SK-N-SH treated with all-trans-retinoic acid at 6 μM for 48 hours (cell line): ENCODE measurements at regions not wholly inside any gene's neighbourhood (a gene's known extent, or its start where the extent isn't known, plus 50 kb on each side); places are given as distances from the start of the nearest gene placed in this dataset.

Source experiments
- ATAC-seq: fragments of 200-7000 bp; cut with Tn5 transposase; 3 replicates; pipeline ENCODE4 v1.9.1; 2020; ENCODE audit warnings: mild to moderate bottlenecking, moderate library complexity
- ARNTL ChIP-seq: fragments of 450-650 bp; formaldehyde crosslinking; IDR thresholded peaks from 2 replicates; pipeline ENCODE4 v1.5.0; 2020; ENCODE audit warnings: low read depth, mild to moderate bottlenecking, moderate library complexity, borderline replicate concordance
- BACH2 ChIP-seq: fragments of 250-450 bp; sonication (Bioruptor Pico); IDR thresholded peaks from 2 replicates; pipeline ENCODE4 v1.9.0; 2021; ENCODE audit warnings: mild to moderate bottlenecking, borderline replicate concordance
- CSDC2 ChIP-seq: fragments of 250-450 bp; sonication (Bioruptor Pico); IDR thresholded peaks from 2 replicates; pipeline ENCODE4 v1.5.0; 2020; ENCODE audit warnings: mild to moderate bottlenecking, moderate library complexity
- GLIS3 ChIP-seq: fragments of 250-450 bp; sonication (Bioruptor Pico); IDR thresholded peaks from 2 replicates; pipeline ENCODE4 v1.5.0; 2020; ENCODE audit warnings: mild to moderate bottlenecking, moderate library complexity
- ISL1 ChIP-seq: fragments of 250-450 bp; sonication (Bioruptor Pico); IDR thresholded peaks from 2 replicates; pipeline ENCODE4 v2.1.2; 2022; ENCODE audit warnings: mild to moderate bottlenecking, moderate library complexity
- OSR1 ChIP-seq: fragments of 250-450 bp; sonication (Bioruptor Pico); IDR thresholded peaks from 2 replicates; pipeline ENCODE4 v1.8.0; 2022; ENCODE audit warnings: moderate library complexity, mild to moderate bottlenecking, inconsistent platforms
- PPARA ChIP-seq: fragments of 250-450 bp; sonication (Bioruptor Pico); IDR thresholded peaks from 2 replicates; pipeline ENCODE4 v1.5.0; 2020; ENCODE audit warnings: mild to moderate bottlenecking, borderline replicate concordance
- RARB ChIP-seq: fragments of 250-450 bp; sonication (Bioruptor Pico); IDR thresholded peaks from 2 replicates; pipeline ENCODE4 v1.8.0; 2021; ENCODE audit warnings: mild to moderate bottlenecking, moderate library complexity
- SNAI2 ChIP-seq: fragments of 250-450 bp; sonication (Bioruptor Pico); IDR thresholded peaks from 2 replicates; pipeline ENCODE4 v1.5.0; 2020; ENCODE audit warnings: mild to moderate bottlenecking, moderate library complexity
- TOX ChIP-seq: fragments of 250-450 bp; sonication (Bioruptor Pico); IDR thresholded peaks from 2 replicates; pipeline ENCODE4 v1.8.0; 2021; ENCODE audit warnings: mild to moderate bottlenecking, moderate library complexity, borderline replicate concordance
- ZC3H10 ChIP-seq: fragments of 250-450 bp; sonication (Bioruptor Pico); IDR thresholded peaks from 2 replicates; pipeline ENCODE4 v1.5.1; 2021; ENCODE audit warnings: mild to moderate bottlenecking, moderate library complexity
- ZNF565 ChIP-seq: fragments of 450-650 bp; formaldehyde crosslinking; conservative IDR thresholded peaks from 2 replicates; pipeline ENCODE4 v1.5.0; 2020; ENCODE audit warnings: low read depth, mild to moderate bottlenecking, moderate library complexity
- ZNF70 ChIP-seq: fragments of 450-650 bp; formaldehyde crosslinking; IDR thresholded peaks from 2 replicates; pipeline ENCODE4 v1.5.0; 2020; ENCODE audit warnings: mild to moderate bottlenecking, moderate library complexity
- ZNF8 ChIP-seq: fragments of 450-650 bp; formaldehyde crosslinking; IDR thresholded peaks from 2 replicates; pipeline ENCODE4 v1.5.0; 2020; ENCODE audit warnings: mild to moderate bottlenecking, moderate library complexity
- TF ChIP-seq, protein P1 (sequence below): fragments of 250-450 bp; sonication (Bioruptor Pico); IDR thresholded peaks from 2 replicates; pipeline ENCODE4 v1.8.0; 2021; ENCODE audit warnings: low read depth, mild to moderate bottlenecking, moderate library complexity, borderline replicate concordance
- TF ChIP-seq, protein P2 (sequence below): fragments of 250-450 bp; sonication (Bioruptor Pico); IDR thresholded peaks from 2 replicates; pipeline ENCODE4 v1.5.0; 2020; ENCODE audit warnings: mild to moderate bottlenecking, moderate library complexity
- TF ChIP-seq, protein P3 (sequence below): fragments of 250-450 bp; sonication (Bioruptor Pico); IDR thresholded peaks from 2 replicates; pipeline ENCODE4 v1.5.1; 2020; ENCODE audit warnings: low read depth, mild to moderate bottlenecking, moderate library complexity
- TF ChIP-seq, protein P4 (sequence below): fragments of 250-450 bp; sonication (Bioruptor Pico); IDR thresholded peaks from 2 replicates; pipeline ENCODE4 v1.8.0; 2020; ENCODE audit warnings: mild to moderate bottlenecking, moderate library complexity, borderline replicate concordance

DNA sequence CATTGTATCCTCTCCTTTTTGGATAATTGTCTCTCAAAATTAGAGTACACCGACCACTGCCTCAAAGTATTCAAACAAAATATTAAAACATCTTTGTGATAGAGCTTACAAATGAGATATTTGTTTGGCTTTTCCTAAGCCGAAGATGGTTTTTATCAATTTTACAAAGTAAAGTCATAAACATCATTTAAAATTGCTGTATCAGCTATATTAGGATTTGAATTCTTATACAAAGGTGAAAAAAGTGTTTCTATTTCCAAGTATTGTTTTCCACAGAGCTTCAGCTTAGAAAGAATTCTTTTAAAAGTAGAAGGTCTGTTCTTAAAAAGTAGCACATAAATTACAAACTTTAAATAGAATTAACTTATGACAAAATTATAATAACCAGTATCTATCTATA, 116.6 kb upstream of the IFNE start:
- no peak for TF ChIP-seq OSR1 (CRISPR knock-in tag)
- TF ChIP-seq, protein P1, sequence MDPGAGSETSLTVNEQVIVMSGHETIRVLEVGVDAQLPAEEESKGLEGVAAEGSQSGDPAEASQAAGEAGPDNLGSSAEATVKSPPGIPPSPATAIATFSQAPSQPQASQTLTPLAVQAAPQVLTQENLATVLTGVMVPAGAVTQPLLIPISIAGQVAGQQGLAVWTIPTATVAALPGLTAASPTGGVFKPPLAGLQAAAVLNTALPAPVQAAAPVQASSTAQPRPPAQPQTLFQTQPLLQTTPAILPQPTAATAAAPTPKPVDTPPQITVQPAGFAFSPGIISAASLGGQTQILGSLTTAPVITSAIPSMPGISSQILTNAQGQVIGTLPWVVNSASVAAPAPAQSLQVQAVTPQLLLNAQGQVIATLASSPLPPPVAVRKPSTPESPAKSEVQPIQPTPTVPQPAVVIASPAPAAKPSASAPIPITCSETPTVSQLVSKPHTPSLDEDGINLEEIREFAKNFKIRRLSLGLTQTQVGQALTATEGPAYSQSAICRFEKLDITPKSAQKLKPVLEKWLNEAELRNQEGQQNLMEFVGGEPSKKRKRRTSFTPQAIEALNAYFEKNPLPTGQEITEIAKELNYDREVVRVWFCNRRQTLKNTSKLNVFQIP: no peak
- no peak for TF ChIP-seq ARNTL (CRISPR knock-in tag)
- TF ChIP-seq GLIS3 (CRISPR knock-in tag): no peak
- ATAC-seq: no peak

DNA sequence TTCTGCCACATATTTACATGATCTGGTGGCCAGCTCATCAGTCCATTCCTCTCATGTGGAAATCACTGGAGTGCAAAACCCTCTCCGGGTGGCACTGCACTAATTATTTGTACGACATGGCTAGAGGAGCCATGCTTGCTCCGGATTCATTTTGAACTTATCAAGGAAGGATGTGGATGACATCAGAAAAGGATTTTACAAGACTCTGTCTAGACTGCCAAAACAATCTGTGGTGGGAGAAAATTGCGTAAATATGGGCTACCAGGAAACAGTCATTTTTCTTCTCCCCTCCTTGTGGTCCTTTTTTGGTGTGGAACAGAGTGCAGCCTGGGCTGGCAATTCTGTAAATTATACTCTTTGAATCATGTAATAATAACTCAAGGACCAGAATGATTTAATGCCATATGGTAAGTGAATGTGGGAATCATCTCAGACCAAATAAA, 123.4 kb upstream of the IFNE start:
- no peak for TF ChIP-seq ISL1 (CRISPR knock-in tag)
- TF ChIP-seq, protein P2, sequence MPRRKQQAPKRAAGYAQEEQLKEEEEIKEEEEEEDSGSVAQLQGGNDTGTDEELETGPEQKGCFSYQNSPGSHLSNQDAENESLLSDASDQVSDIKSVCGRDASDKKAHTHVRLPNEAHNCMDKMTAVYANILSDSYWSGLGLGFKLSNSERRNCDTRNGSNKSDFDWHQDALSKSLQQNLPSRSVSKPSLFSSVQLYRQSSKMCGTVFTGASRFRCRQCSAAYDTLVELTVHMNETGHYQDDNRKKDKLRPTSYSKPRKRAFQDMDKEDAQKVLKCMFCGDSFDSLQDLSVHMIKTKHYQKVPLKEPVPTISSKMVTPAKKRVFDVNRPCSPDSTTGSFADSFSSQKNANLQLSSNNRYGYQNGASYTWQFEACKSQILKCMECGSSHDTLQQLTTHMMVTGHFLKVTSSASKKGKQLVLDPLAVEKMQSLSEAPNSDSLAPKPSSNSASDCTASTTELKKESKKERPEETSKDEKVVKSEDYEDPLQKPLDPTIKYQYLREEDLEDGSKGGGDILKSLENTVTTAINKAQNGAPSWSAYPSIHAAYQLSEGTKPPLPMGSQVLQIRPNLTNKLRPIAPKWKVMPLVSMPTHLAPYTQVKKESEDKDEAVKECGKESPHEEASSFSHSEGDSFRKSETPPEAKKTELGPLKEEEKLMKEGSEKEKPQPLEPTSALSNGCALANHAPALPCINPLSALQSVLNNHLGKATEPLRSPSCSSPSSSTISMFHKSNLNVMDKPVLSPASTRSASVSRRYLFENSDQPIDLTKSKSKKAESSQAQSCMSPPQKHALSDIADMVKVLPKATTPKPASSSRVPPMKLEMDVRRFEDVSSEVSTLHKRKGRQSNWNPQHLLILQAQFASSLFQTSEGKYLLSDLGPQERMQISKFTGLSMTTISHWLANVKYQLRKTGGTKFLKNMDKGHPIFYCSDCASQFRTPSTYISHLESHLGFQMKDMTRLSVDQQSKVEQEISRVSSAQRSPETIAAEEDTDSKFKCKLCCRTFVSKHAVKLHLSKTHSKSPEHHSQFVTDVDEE (CRISPR knock-in tag): no peak
- ATAC-seq: no peak

DNA sequence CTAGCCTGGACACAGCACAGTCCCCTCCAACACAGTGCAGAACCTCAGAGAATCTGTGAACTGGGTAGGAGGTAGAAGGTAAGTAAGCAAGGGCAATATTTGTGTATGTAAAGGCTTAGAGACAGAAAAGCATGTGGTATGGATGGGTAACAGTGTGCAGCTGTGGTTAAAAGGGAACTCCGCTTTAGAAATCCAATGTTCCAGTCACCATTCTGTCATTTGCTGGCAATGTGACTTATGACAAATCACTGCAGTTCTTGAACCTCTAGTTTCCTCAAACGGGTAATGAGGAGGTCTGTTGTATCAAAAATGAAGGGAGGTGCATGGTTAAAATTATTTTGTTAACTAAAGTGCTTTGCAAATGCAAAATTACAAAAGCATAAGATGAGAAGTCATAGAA, 125.5 kb upstream of the IFNE start:
- TF ChIP-seq PPARA (CRISPR knock-in tag) (no peak), RARB (CRISPR knock-in tag) (no peak)
- TF ChIP-seq, protein P1: no peak
- TF ChIP-seq, protein P3, sequence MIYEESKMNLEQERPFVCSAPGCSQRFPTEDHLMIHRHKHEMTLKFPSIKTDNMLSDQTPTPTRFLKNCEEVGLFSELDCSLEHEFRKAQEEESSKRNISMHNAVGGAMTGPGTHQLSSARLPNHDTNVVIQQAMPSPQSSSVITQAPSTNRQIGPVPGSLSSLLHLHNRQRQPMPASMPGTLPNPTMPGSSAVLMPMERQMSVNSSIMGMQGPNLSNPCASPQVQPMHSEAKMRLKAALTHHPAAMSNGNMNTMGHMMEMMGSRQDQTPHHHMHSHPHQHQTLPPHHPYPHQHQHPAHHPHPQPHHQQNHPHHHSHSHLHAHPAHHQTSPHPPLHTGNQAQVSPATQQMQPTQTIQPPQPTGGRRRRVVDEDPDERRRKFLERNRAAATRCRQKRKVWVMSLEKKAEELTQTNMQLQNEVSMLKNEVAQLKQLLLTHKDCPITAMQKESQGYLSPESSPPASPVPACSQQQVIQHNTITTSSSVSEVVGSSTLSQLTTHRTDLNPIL (CRISPR knock-in tag): no peak
- no peak for ATAC-seq

DNA sequence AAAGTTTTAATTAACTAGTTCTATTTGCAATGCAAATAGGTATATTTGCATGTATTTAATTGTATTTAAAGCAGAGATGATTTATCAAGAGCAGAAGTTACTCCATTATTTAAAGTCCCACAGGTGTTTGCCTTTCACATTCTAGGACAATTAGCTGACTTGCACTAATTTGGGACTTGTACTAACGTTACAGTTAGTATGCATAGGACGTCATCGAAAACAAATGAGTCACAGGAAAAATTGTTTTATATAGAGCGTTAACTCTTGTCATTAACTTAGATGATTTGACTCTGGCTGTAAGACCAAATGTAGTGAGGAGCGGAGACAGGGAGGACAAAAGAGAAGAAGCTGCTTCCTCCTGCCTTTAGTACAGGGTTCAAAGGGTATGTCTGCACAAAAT, 126.1 kb upstream of the IFNE start:
- no peak for ATAC-seq
- no peak for TF ChIP-seq BACH2 (CRISPR knock-in tag)
- TF ChIP-seq CSDC2 (CRISPR knock-in tag): no peak
- TF ChIP-seq GLIS3 (CRISPR knock-in tag): no peak
- TF ChIP-seq ZC3H10 (CRISPR knock-in tag): no peak
- TF ChIP-seq ZNF70 (CRISPR knock-in tag): no peak
- no peak for TF ChIP-seq ISL1 (CRISPR knock-in tag)
- no peak for TF ChIP-seq SNAI2 (CRISPR knock-in tag)
- TF ChIP-seq ARNTL (CRISPR knock-in tag): no peak
- no peak for TF ChIP-seq TOX
- TF ChIP-seq, protein P2 (CRISPR knock-in tag): no peak
- TF ChIP-seq ZNF8 (CRISPR knock-in tag): no peak
- TF ChIP-seq ZNF565 (CRISPR knock-in tag): no peak
- TF ChIP-seq, protein P4, sequence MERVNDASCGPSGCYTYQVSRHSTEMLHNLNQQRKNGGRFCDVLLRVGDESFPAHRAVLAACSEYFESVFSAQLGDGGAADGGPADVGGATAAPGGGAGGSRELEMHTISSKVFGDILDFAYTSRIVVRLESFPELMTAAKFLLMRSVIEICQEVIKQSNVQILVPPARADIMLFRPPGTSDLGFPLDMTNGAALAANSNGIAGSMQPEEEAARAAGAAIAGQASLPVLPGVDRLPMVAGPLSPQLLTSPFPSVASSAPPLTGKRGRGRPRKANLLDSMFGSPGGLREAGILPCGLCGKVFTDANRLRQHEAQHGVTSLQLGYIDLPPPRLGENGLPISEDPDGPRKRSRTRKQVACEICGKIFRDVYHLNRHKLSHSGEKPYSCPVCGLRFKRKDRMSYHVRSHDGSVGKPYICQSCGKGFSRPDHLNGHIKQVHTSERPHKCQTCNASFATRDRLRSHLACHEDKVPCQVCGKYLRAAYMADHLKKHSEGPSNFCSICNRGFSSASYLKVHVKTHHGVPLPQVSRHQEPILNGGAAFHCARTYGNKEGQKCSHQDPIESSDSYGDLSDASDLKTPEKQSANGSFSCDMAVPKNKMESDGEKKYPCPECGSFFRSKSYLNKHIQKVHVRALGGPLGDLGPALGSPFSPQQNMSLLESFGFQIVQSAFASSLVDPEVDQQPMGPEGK (CRISPR knock-in tag): no peak
- TF ChIP-seq OSR1 (CRISPR knock-in tag): no peak
